HCT116 (cell line): ENCODE measurements at regions not wholly inside any gene's neighbourhood (a gene's known extent, or its start where the extent isn't known, plus 50 kb on each side); places are given as distances from the start of the nearest gene placed in this dataset.

ENCODE experiments used
- ATAC-seq: fragments of 200-7000 bp; cut with Tn5 transposase; 2 replicates; pipeline ENCODE4 v1.9.1; 2020; ENCODE audit warnings: mild to moderate bottlenecking, moderate library complexity
- BruUV-seq: library from RNA; stranded (reverse); fragments of 400-500 nt; replicated peaks from 2 replicates; lab custom pipeline; 2021; lab: Mats Ljungman, UMichigan
- CTCF ChIA-PET: fragments of 300-600 bp; sonication (Branson Sonifier 250); formaldehyde crosslinking; loops from one replicate; lab custom pipeline; 2021; ENCODE audit warnings: antibody characterized with exemption; lab: Charles Lee
- POLR2A ChIA-PET: fragments of 300-600, 350-600 bp; sonication (Branson Sonifier 250); formaldehyde crosslinking; loops from one replicate; lab custom pipeline; 2021; ENCODE audit warnings: antibody characterized with exemption; lab: Charles Lee
- RAD21 ChIA-PET, 2 experiments: fragments of 300-600 bp; sonication (Branson Sonifier 250); formaldehyde crosslinking; loops; one replicate each; lab custom pipeline; 2023; ENCODE audit warnings: low total read pairs in 2 of 2; ENCODE audit not compliant: uncharacterized antibody in 2 of 2, unreplicated experiment in 2 of 2, low non-redundant PET in 1 of 2; lab: Charles Lee
- DNase-seq: peaks from one replicate; pipeline ENCODE4 v3.0.0-alpha.2; 2010; ENCODE audit warnings: low read depth, low spot score
- H2AFZ ChIP-seq: fragments of 200-600 bp; shearing (Covaris generic), sonication (generic); 2 replicates; pipeline ENCODE4 v1.6.1; 2017; ENCODE audit warnings: low read depth, mixed run types, mixed read lengths, antibody characterized with exemption, low read length; ENCODE audit not compliant: poor library complexity, severe bottlenecking
- H3K27ac ChIP-seq: 2 replicates; pipeline ENCODE4 v1.5.1; 2012; ENCODE audit warnings: low read depth, low read length
- H3K27me3 ChIP-seq: fragments of 200-600 bp; sonication (generic); 2 replicates; pipeline ENCODE4 v1.6.1; 2016; ENCODE audit warnings: mixed run types, low read length, mixed read lengths; ENCODE audit not compliant: insufficient read depth
- H3K36me3 ChIP-seq, 2 experiments: fragments of 200-500 bp in 1 of 2; fragments of 200-600 bp in 1 of 2; sonication (Bioruptor generic) in 1 of 2; sonication (generic) in 1 of 2; 2 replicates each; pipeline versions ENCODE4 v1.5.1 to v1.6.1; 2014 to 2016; ENCODE audit warnings: low read length in 2 of 2, inconsistent platforms in 1 of 2, mixed read lengths in 1 of 2, mixed run types in 1 of 2; ENCODE audit not compliant: insufficient read depth in 2 of 2, control insufficient read depth in 1 of 2
- H3K4me1 ChIP-seq, 2 experiments: fragments of 200-600 bp in 1 of 2; sonication (generic) in 1 of 2; 2 replicates each; pipeline versions ENCODE4 v1.5.1 to v1.6.1; 2012 to 2017; ENCODE audit warnings: low read length in 2 of 2, inconsistent platforms in 1 of 2, mild to moderate bottlenecking in 1 of 2, mixed read lengths in 1 of 2, mixed run types in 1 of 2, moderate library complexity in 1 of 2; ENCODE audit not compliant: insufficient read depth in 2 of 2, control insufficient read depth in 1 of 2
- H3K4me2 ChIP-seq: fragments of 200-600 bp; sonication (generic); 2 replicates; pipeline ENCODE4 v1.6.1; 2017; ENCODE audit warnings: mixed run types, low read length, mixed read lengths
- H3K4me3 ChIP-seq, 2 experiments: fragments of 200-600 bp in 1 of 2; sonication (generic) in 1 of 2; replicated peaks in 1 of 2; 2 replicates each; pipeline ENCODE4 v1.5.1; 2011 to 2016; ENCODE audit warnings: low read length in 2 of 2, control low read depth in 1 of 2, low read depth in 1 of 2, mild to moderate bottlenecking in 1 of 2, mixed read lengths in 1 of 2, mixed run types in 1 of 2
- H3K79me2 ChIP-seq: fragments of 200-600 bp; sonication (generic); 2 replicates; pipeline ENCODE4 v1.6.1; 2017; ENCODE audit warnings: mild to moderate bottlenecking, mixed run types, low read length, moderate library complexity, mixed read lengths; ENCODE audit not compliant: insufficient read depth
- H3K9ac ChIP-seq: fragments of 200-600 bp; sonication (generic); 2 replicates; pipeline ENCODE4 v1.6.1; 2016; ENCODE audit warnings: low read length, mixed read lengths
- H3K9me2 ChIP-seq: fragments of 200-600 bp; sonication (generic), shearing (Covaris generic); 2 replicates; pipeline ENCODE4 v1.6.1; 2017; ENCODE audit warnings: mixed run types, mild to moderate bottlenecking, moderate library complexity; ENCODE audit not compliant: insufficient read depth
- H3K9me3 ChIP-seq, 2 experiments: fragments of 200-500 bp in 1 of 2; fragments of 200-600 bp in 1 of 2; sonication (Bioruptor generic) in 1 of 2; sonication (generic) in 1 of 2; 2 replicates each; pipeline ENCODE4 v1.6.1; 2014 to 2017; ENCODE audit warnings: low read length in 2 of 2, mixed read lengths in 2 of 2, inconsistent platforms in 1 of 2, low read depth in 1 of 2, mild to moderate bottlenecking in 1 of 2, mixed run types in 1 of 2, moderate library complexity in 1 of 2; ENCODE audit not compliant: control insufficient read depth in 1 of 2, insufficient read depth in 1 of 2
- H4K20me1 ChIP-seq: fragments of 200-600 bp; sonication (generic), shearing (Covaris generic); 2 replicates; pipeline ENCODE4 v1.6.1; 2017; ENCODE audit warnings: mixed run types, mild to moderate bottlenecking, moderate library complexity; ENCODE audit not compliant: insufficient read depth
- CEBPB ChIP-seq: IDR thresholded peaks from 2 replicates; pipeline ENCODE4 v1.6.1; 2012; ENCODE audit warnings: low read depth
- EZH2phosphoT487 ChIP-seq: fragments of 200-600 bp; IDR thresholded peaks from 2 replicates; pipeline ENCODE4 v1.6.1; 2018; ENCODE audit warnings: antibody characterized with exemption, borderline replicate concordance
- FOSL1 ChIP-seq: IDR thresholded peaks from 2 replicates; pipeline ENCODE4 v1.6.1; 2012; ENCODE audit warnings: low read depth
- JUND ChIP-seq: IDR thresholded peaks from 2 replicates; pipeline ENCODE4 v1.6.1; 2012
- RAD21 ChIP-seq: IDR thresholded peaks from 2 replicates; pipeline ENCODE4 v1.6.1; 2012; ENCODE audit warnings: low read depth, mild to moderate bottlenecking
- TCF7L2 ChIP-seq: IDR thresholded peaks from 2 replicates; pipeline ENCODE4 v1.7.0; 2011; ENCODE audit warnings: borderline replicate concordance, inconsistent platforms; ENCODE audit not compliant: insufficient read depth, insufficient read length; ENCODE audit errors: extremely low read depth
- ZNF274 ChIP-seq: fragments of 200-500 bp; sonication (Bioruptor generic); IDR thresholded peaks from 2 replicates; pipeline ENCODE4 v1.6.1; 2014; ENCODE audit warnings: mild to moderate bottlenecking, low read depth, low read length, inconsistent platforms
- intact Hi-C: fragments of 100-400 bp; cut with micrococcal nuclease; formaldehyde crosslinking; loops from 2 replicates; pipeline ENCODE4 v1.10.0; 2022

- H3K9ac ChIP-seq: no peak overlapping the region
- intact Hi-C loops: no loop called here
- no peaks in the 10 kb centered on the region for H3K79me2 ChIP-seq
- BruUV-seq: no TSS peak
- H3K4me1 ChIP-seq: no peaks in the 10 kb centered on the region
- DNase-seq (no peak), ATAC-seq (no peak)
- no peak for TF ChIP-seq ZNF274
- TF ChIP-seq RAD21: no peak
- TF ChIP-seq JUND: no peak
- no peak for TF ChIP-seq EZH2phosphoT487
- no peak for TF ChIP-seq CEBPB
- no peak for TF ChIP-seq TCF7L2
- no peak for TF ChIP-seq FOSL1
- H4K20me1 ChIP-seq: no peaks in the 10 kb centered on the region
- ChIA-PET CTCF (interaction anchor here (1.2 kb wide), 1 partner anchor 332 kb away, joined by 3 read pairs; no protein-coding TSS in a partner anchor), POLR2A (no interaction called here), RAD21 (no interaction called here)
- no peaks in the 10 kb centered on the region for H3K36me3 ChIP-seq
- H3K27ac ChIP-seq: no peak overlapping the region
- no peaks in the 10 kb centered on the region for H3K9me3 ChIP-seq
- H3K4me2 ChIP-seq: no peak overlapping the region
- no peak overlapping the region for H3K4me3 ChIP-seq
- H3K9me2 ChIP-seq: no peaks in the 10 kb centered on the region
- H3K27me3 ChIP-seq: peaks cover 32% of the 10 kb centered on the region
- H2AFZ ChIP-seq: no peak overlapping the region
Measured at GRCh38 chr11:33410086-33410765, 153.0 kb downstream of the HIPK3 start.
